Muscle of leg (tissue), 3 donors: ENCODE measurements at regions not wholly inside any gene's neighbourhood (a gene's known extent, or its start where the extent isn't known, plus 50 kb on each side); places are given as distances from the start of the nearest gene placed in this dataset.

Experiments
- DNase-seq: peaks from one replicate; pipeline ENCODE4 v3.0.0; 2013
- H3K27ac ChIP-seq: one replicate; pipeline ENCODE4 v1.5.1; 2013; ENCODE audit warnings: mild to moderate bottlenecking, low read length, control low read depth
- H3K27me3 ChIP-seq: one replicate; pipeline ENCODE4 v1.6.1; 2013; ENCODE audit warnings: low read length; ENCODE audit not compliant: control insufficient read depth, insufficient read depth
- H3K36me3 ChIP-seq: one replicate; pipeline ENCODE4 v1.6.1; 2013; ENCODE audit warnings: low read length; ENCODE audit not compliant: control insufficient read depth, insufficient read depth
- H3K4me1 ChIP-seq: one replicate; pipeline ENCODE4 v1.6.1; 2013; ENCODE audit warnings: low read length; ENCODE audit not compliant: control insufficient read depth, insufficient read depth
- H3K4me3 ChIP-seq: one replicate; pipeline ENCODE4 v1.5.1; 2013; ENCODE audit warnings: low read length, control low read depth
- H3K9me3 ChIP-seq: replicated peaks from 2 replicates; pipeline ENCODE4 v1.6.1; 2013; ENCODE audit warnings: low read depth, low read length; ENCODE audit not compliant: control insufficient read depth
- WGBS: methylation state at CpG from one replicate; pipeline ENCODE4 v1.1.5; 2013; ENCODE audit warnings: missing lambda C conversion rate; ENCODE audit not compliant: insufficient coverage; 5-methylcytosine and 5-hydroxymethylcytosine counted together

GRCh38 chr5:30337084-30337573 is 856.4 kb upstream of the CDH6 start:
- Histone ChIP-seq H3K4me3 (no peak overlapping the region), H3K27me3 (no peaks in the 10 kb centered on the region), H3K36me3 (no peaks in the 10 kb centered on the region), H3K9me3 (no peaks in the 10 kb centered on the region), H3K4me1 (no peaks in the 10 kb centered on the region), H3K27ac (no peak overlapping the region)
- DNase-seq: no peak
- no CpG with 5 or more reads among the region's 5 CpGs for WGBS

GRCh38 chr5:30331534-30331933 is 862.0 kb upstream of the CDH6 start:
- Histone ChIP-seq H3K36me3 (no peaks in the 10 kb centered on the region), H3K27ac (no peak overlapping the region), H3K9me3 (no peaks in the 10 kb centered on the region), H3K4me1 (no peaks in the 10 kb centered on the region), H3K4me3 (no peak overlapping the region), H3K27me3 (no peaks in the 10 kb centered on the region)
- no peak for DNase-seq
- no CpG with 5 or more reads among the region's 2 CpGs for WGBS

- no CpG with 5 or more reads among the region's 1 CpG for WGBS
- Histone ChIP-seq H3K4me1 (no peaks in the 10 kb centered on the region), H3K27ac (no peak overlapping the region), H3K4me3 (no peak overlapping the region), H3K9me3 (no peaks in the 10 kb centered on the region), H3K27me3 (no peaks in the 10 kb centered on the region), H3K36me3 (no peaks in the 10 kb centered on the region)
- no peak for DNase-seq
Observed at GRCh38 chr5:30325795-30326194, 867.7 kb upstream of the CDH6 start.

- no peak overlapping the region for H3K4me3 ChIP-seq
- H3K4me1 ChIP-seq: no peaks in the 10 kb centered on the region
- H3K27ac ChIP-seq: no peak overlapping the region
- DNase-seq: no peak
- no CpG with 5 or more reads among the region's 4 CpGs for WGBS
- H3K9me3 ChIP-seq: no peaks in the 10 kb centered on the region
- H3K27me3 ChIP-seq: no peaks in the 10 kb centered on the region
- no peaks in the 10 kb centered on the region for H3K36me3 ChIP-seq
Observed at GRCh38 chr5:30324083-30324482, 869.4 kb upstream of the CDH6 start.

GRCh38 chr5:30287890-30288289 is 905.6 kb upstream of the CDH6 start:
- Histone ChIP-seq H3K27me3 (no peaks in the 10 kb centered on the region), H3K9me3 (peaks cover 16% of the 10 kb centered on the region)

GRCh38 chr5:30279237-30279636 is 914.2 kb upstream of the CDH6 start:
- H3K36me3 ChIP-seq: no peaks in the 10 kb centered on the region
- H3K4me3 ChIP-seq: no peak overlapping the region
- DNase-seq: no peak
- no peaks in the 10 kb centered on the region for H3K27me3 ChIP-seq
- no peaks in the 10 kb centered on the region for H3K9me3 ChIP-seq
- H3K27ac ChIP-seq: no peak overlapping the region
- whole genome bisulfite sequencing: no CpG with 5 or more reads among the region's 2 CpGs
- no peaks in the 10 kb centered on the region for H3K4me1 ChIP-seq

More at GRCh38 chr5:30287890-30288289, 905.6 kb upstream of the CDH6 start:
- no peak for DNase-seq
- Histone ChIP-seq H3K36me3 (no peaks in the 10 kb centered on the region), H3K4me1 (no peaks in the 10 kb centered on the region), H3K4me3 (no peak overlapping the region), H3K27ac (no peak overlapping the region)
- no CpG with 5 or more reads among the region's 1 CpG for WGBS

- Histone ChIP-seq H3K36me3 (no peaks in the 10 kb centered on the region), H3K4me1 (no peaks in the 10 kb centered on the region), H3K27me3 (no peaks in the 10 kb centered on the region), H3K9me3 (no peaks in the 10 kb centered on the region), H3K27ac (no peak overlapping the region), H3K4me3 (no peak overlapping the region)
- no peak for DNase-seq
Observed at GRCh38 chr5:30267026-30267425, 926.5 kb upstream of the CDH6 start.

- Histone ChIP-seq H3K4me3 (no peak overlapping the region), H3K9me3 (peaks cover 2% of the 10 kb centered on the region), H3K27ac (no peak overlapping the region), H3K27me3 (no peaks in the 10 kb centered on the region), H3K36me3 (no peaks in the 10 kb centered on the region), H3K4me1 (no peaks in the 10 kb centered on the region)
- DNase-seq: no peak
- WGBS: 83% methylated on average over 5 of the region's 7 CpGs
Observed at GRCh38 chr5:30239331-30240022, 954.0 kb upstream of the CDH6 start.

GRCh38 chr5:30237189-30237588 is 956.3 kb upstream of the CDH6 start:
- DNase-seq: no peak
- Histone ChIP-seq H3K9me3 (peaks cover 3% of the 10 kb centered on the region), H3K4me1 (no peaks in the 10 kb centered on the region), H3K27ac (no peak overlapping the region), H3K36me3 (no peaks in the 10 kb centered on the region), H3K27me3 (no peaks in the 10 kb centered on the region), H3K4me3 (no peak overlapping the region)
- WGBS: no CpG with 5 or more reads among the region's 2 CpGs

- peaks cover 19% of the 10 kb centered on the region for H3K9me3 ChIP-seq
Observed at GRCh38 chr5:30209755-30210154, 983.7 kb upstream of the CDH6 start.

GRCh38 chr5:30197662-30198061 is 995.8 kb upstream of the CDH6 start:
- Histone ChIP-seq H3K9me3 (peaks cover 10% of the 10 kb centered on the region), H3K36me3 (no peaks in the 10 kb centered on the region), H3K4me3 (no peak overlapping the region), H3K4me1 (no peaks in the 10 kb centered on the region), H3K27ac (no peak overlapping the region), H3K27me3 (no peaks in the 10 kb centered on the region)
- DNase-seq: no peak
- WGBS: 74% methylated on average over 3 of the region's 3 CpGs

More at GRCh38 chr5:30209755-30210154, 983.7 kb upstream of the CDH6 start:
- no peaks in the 10 kb centered on the region for H3K27me3 ChIP-seq
- no peak overlapping the region for H3K4me3 ChIP-seq
- DNase-seq: no peak
- no peak overlapping the region for H3K27ac ChIP-seq
- H3K36me3 ChIP-seq: no peaks in the 10 kb centered on the region
- H3K4me1 ChIP-seq: no peaks in the 10 kb centered on the region
